Body of pancreas (tissue), 4 donors: ENCODE measurements at regions not wholly inside any gene's neighbourhood (a gene's known extent, or its start where the extent isn't known, plus 50 kb on each side); places are given as distances from the start of the nearest gene placed in this dataset.

Experiments
- POLR2A ChIP-seq, 3 donors: fragments of 450-650 bp; IDR thresholded peaks; one replicate each; pipeline ENCODE4 v1.6.1; 2016; ENCODE audit warnings: antibody characterized with exemption in 3 of 3, mild to moderate bottlenecking in 2 of 3
- TF ChIP-seq, protein P1 (sequence below), 7 experiments: fragments of 450-650 bp in 4 of 7; fragments of 200-600 bp in 3 of 7; sonication (generic) in 3 of 7; IDR thresholded peaks; one replicate each; pipeline ENCODE4 v1.5.1; 2016 to 2019; ENCODE audit warnings: antibody characterized with exemption in 7 of 7

DNA sequence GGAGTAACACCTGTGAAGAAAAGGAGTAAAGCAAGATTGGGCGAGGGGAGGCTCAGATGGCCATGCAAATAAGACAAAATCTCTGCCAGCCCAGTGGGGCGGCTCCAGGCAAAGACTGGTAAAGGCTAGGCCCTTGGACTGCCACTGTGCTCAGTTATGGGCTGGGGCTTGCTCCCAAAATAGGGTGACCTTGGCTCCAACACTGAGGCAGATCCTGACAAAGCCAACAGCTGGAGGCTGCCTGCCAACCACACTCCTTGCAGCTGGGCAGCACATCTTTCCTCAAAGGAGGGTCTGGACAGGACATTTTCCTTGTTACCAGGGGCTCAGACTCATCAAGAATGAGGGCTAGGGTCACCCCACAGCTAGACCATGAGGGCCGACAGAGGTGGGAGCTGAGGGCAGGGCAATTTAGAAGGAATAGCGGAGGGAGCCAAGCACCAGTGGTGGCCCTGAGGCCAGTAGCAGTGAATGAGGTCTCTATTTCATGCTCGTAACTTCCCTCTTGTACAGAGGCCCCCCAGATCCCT is 86.1 kb downstream of the CHRD start:
- TF ChIP-seq, protein P1, sequence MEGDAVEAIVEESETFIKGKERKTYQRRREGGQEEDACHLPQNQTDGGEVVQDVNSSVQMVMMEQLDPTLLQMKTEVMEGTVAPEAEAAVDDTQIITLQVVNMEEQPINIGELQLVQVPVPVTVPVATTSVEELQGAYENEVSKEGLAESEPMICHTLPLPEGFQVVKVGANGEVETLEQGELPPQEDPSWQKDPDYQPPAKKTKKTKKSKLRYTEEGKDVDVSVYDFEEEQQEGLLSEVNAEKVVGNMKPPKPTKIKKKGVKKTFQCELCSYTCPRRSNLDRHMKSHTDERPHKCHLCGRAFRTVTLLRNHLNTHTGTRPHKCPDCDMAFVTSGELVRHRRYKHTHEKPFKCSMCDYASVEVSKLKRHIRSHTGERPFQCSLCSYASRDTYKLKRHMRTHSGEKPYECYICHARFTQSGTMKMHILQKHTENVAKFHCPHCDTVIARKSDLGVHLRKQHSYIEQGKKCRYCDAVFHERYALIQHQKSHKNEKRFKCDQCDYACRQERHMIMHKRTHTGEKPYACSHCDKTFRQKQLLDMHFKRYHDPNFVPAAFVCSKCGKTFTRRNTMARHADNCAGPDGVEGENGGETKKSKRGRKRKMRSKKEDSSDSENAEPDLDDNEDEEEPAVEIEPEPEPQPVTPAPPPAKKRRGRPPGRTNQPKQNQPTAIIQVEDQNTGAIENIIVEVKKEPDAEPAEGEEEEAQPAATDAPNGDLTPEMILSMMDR (IDR thresholded peaks at IDR 0.05), result no peak
- no peak for TF ChIP-seq POLR2A (IDR thresholded peaks at IDR 0.05)
